K562 (cell line): ENCODE measurements at regions not wholly inside any gene's neighbourhood (a gene's known extent, or its start where the extent isn't known, plus 50 kb on each side); places are given as distances from the start of the nearest gene placed in this dataset.

ENCODE experiments used
- ATAC-seq: fragments of 200-7000 bp; cut with Tn5 transposase; 3 replicates; pipeline ENCODE4 v1.9.1; 2020; ENCODE audit warnings: moderate library complexity
- BruUV-seq: library from RNA; stranded (reverse); fragments of 400-500 nt; replicated peaks from 2 replicates; lab custom pipeline; 2021; lab: Mats Ljungman, UMichigan
- CTCF ChIA-PET: fragments of 300-600 bp; formaldehyde crosslinking; extraction: SDS; loops from one replicate; lab custom pipeline; 2021; ENCODE audit warnings: low intra/inter-chr PET ratio; lab: Yijun Ruan, JAX
- POLR2A ChIA-PET: fragments of 300-600, 350-650 bp; sonication (Branson Sonifier 250); formaldehyde crosslinking; extraction: SDS; loops from one replicate; lab custom pipeline; 2021; ENCODE audit warnings: antibody characterized with exemption, inconsistent platforms; lab: Yijun Ruan, JAX
- DNase-seq, 4 experiments: peaks; one replicate each; pipeline versions ENCODE4 v3.0.0 to v3.0.0-alpha.2; 2011 to 2018; ENCODE audit warnings: low spot score in 3 of 4, mixed read lengths in 3 of 4; ENCODE audit errors: extremely low read depth in 1 of 4
- FAIRE-seq: peaks from 2 replicates; lab custom pipeline; 2011; peaks lifted over from hg19 to GRCh38; lab: Jason Lieb, UNC
- H2AFZ ChIP-seq: 2 replicates; pipeline ENCODE4 v1.6.0; 2011; ENCODE audit warnings: low read depth, low read length, control low read depth, inconsistent platforms
- H3K27ac ChIP-seq: fragments of 200-600 bp; 3 replicates; pipeline ENCODE4 v1.8.0; 2011; ENCODE audit warnings: low read depth, mild to moderate bottlenecking, control low read depth, inconsistent platforms, low read length, moderate library complexity, mixed read lengths; ENCODE audit errors: extremely low read depth
- H3K27me3 ChIP-seq, 2 experiments: fragments of 300-600 bp in 1 of 2; 2 replicates in 1 of 2; 3 replicates in 1 of 2; pipeline versions ENCODE4 v1.6.0 to v1.8.0; 2011; ENCODE audit warnings: inconsistent platforms in 2 of 2, low read length in 2 of 2, mild to moderate bottlenecking in 1 of 2, mixed read lengths in 1 of 2, moderate library complexity in 1 of 2; ENCODE audit not compliant: control insufficient read depth in 2 of 2, insufficient read depth in 2 of 2
- H3K36me3 ChIP-seq: fragments of 300-600 bp; 3 replicates; pipeline ENCODE4 v1.8.0; 2011; ENCODE audit warnings: mild to moderate bottlenecking, low read length, inconsistent platforms; ENCODE audit not compliant: control insufficient read depth, insufficient read depth
- H3K4me1 ChIP-seq, 2 experiments: fragments of 200-600 bp in 1 of 2; replicated peaks in 1 of 2; 2 replicates in 1 of 2; 3 replicates in 1 of 2; pipeline versions ENCODE4 v1.5.1 to v1.8.0; 2011; ENCODE audit warnings: inconsistent platforms in 2 of 2, low read length in 2 of 2, mild to moderate bottlenecking in 1 of 2, mixed read lengths in 1 of 2, moderate library complexity in 1 of 2; ENCODE audit not compliant: control insufficient read depth in 2 of 2, insufficient read depth in 2 of 2
- H3K4me2 ChIP-seq: 2 replicates; pipeline ENCODE4 v1.6.1; 2011; ENCODE audit warnings: low read length, control low read depth, inconsistent platforms, mixed read lengths; ENCODE audit not compliant: insufficient read depth
- H3K4me3 ChIP-seq: fragments of 200-600 bp; sonication (generic), shearing (Covaris generic); 2 replicates; pipeline ENCODE4 v1.5.1; 2016; ENCODE audit warnings: control low read depth, inconsistent platforms
- H3K79me2 ChIP-seq: fragments of 200-600 bp; 3 replicates; pipeline ENCODE4 v1.8.0; 2011; ENCODE audit warnings: low read length, inconsistent platforms; ENCODE audit not compliant: control insufficient read depth, insufficient read depth
- H3K9ac ChIP-seq, 2 experiments: 2 replicates each; pipeline versions ENCODE4 v1.6.0 to v1.6.1; 2011; ENCODE audit warnings: low read depth in 2 of 2, low read length in 2 of 2, control low read depth in 1 of 2, inconsistent platforms in 1 of 2, mild to moderate bottlenecking in 1 of 2, mixed read lengths in 1 of 2; ENCODE audit not compliant: insufficient read depth in 1 of 2
- H3K9me1 ChIP-seq: one replicate; pipeline ENCODE4 v1.6.0; 2011; ENCODE audit warnings: inconsistent platforms, mild to moderate bottlenecking, low read length, moderate library complexity; ENCODE audit not compliant: control insufficient read depth, insufficient read depth
- H3K9me3 ChIP-seq: replicated peaks from 2 replicates; pipeline ENCODE4 v1.5.1; 2011; ENCODE audit warnings: low read depth, low read length, inconsistent platforms; ENCODE audit not compliant: control insufficient read depth, insufficient read depth
- H4K20me1 ChIP-seq: replicated peaks from 2 replicates; pipeline ENCODE4 v1.6.1; 2011; ENCODE audit warnings: low read length, inconsistent platforms, mixed read lengths; ENCODE audit not compliant: control insufficient read depth, insufficient read depth
- JUN ChIP-seq, 2 experiments: sonication (generic) in 1 of 2; formaldehyde crosslinking in 1 of 2; IDR thresholded peaks; 2 replicates each; pipeline versions ENCODE4 v1.6.1 to v1.8.0; 2012 to 2022; ENCODE audit warnings: borderline replicate concordance in 2 of 2, mild to moderate bottlenecking in 2 of 2, improper control_type of control experiment in 1 of 2, low read depth in 1 of 2, low read length in 1 of 2, missing genetic modification reagents in 1 of 2
- NFATC3 ChIP-seq: fragments of 450-650 bp; IDR thresholded peaks from 2 replicates; pipeline ENCODE4 v1.6.1; 2017; ENCODE audit warnings: mild to moderate bottlenecking
- POLR2AphosphoS2 ChIP-seq: IDR thresholded peaks from 2 replicates; pipeline ENCODE4 v1.6.1; 2012; ENCODE audit warnings: low read length, improper control_type of control experiment
- ZC3H8 ChIP-seq: fragments of 450-650 bp; IDR thresholded peaks from 2 replicates; pipeline ENCODE4 v1.6.1; 2017
- WGBS: fragments of 100-300 bp; shearing (Covaris generic); methylation state at CpG from one replicate; pipeline ENCODE4 v1.1.6; 2016; ENCODE audit warnings: low coverage, mixed read lengths; ENCODE audit not compliant: insufficient coverage; ENCODE audit errors: missing lambda C conversion rate; 5-methylcytosine and 5-hydroxymethylcytosine counted together
- in situ Hi-C: fragments of 300-500 bp; cut with MboI; formaldehyde crosslinking; loops from 4 replicates; pipeline ENCODE4 v1.15.0; 2018; ENCODE audit warnings: inconsistent platforms, mixed read lengths
- intact Hi-C: fragments of 100-400 bp; cut with micrococcal nuclease; formaldehyde crosslinking; loops from 2 replicates; pipeline ENCODE4 v1.14.2; 2022
- TF ChIP-seq, protein P1 (sequence below): sonication (generic); formaldehyde crosslinking; IDR thresholded peaks from 2 replicates; pipeline ENCODE4 v1.8.1; 2023; ENCODE audit warnings: mild to moderate bottlenecking, missing genetic modification reagents, moderate library complexity

DNA sequence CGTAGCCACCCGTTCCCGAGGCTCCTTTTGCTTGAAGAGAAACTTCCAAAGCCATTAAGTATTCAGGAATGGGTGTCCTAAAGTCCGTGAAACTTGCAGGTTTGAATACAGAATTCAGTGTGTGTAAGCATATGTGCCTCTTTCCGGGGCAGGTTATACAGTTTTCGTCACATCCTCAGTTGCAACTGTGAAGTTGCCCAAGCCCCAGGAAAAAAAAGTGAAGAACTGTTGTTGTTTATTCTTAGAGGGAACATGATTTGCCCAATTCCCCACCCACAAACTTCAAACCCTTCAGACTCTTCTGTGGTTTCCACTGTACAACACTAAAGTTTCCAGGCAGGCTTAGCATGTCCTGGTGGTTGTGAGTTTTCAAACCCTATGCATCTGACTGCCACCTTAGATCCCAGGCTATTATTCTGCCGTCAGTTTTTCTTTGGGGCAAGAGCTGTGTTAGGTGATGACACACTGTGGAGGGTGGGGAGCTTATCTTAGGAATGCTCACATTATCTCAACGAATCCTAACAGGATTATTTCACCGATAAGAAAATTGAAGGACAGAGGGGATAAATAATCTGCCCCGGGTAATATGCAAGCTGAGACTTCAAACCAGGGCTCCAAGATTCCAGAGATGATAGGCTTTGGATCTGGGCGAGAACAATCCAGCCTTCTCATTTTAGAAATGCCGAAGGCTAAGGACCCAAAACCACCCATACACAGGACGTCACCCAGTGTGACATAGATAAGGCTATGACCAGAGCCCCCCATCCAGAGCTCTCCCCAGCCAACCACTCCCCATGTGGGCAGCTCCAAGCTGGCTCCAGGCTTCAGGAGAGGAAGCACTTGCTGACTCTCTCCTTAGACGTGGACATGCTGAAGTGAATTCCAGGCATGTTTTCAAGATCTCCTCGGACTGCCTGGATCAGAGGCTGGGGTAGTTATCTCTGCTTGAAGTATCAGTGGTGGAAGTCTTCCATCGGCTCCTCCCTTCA lies 81.7 kb upstream of the AFDN start:
- FAIRE-seq (no peak), ATAC-seq (no peak), DNase-seq (no peak)
- BruUV-seq = no TSS peak
- CTCF ChIA-PET = no interaction called here
- intact Hi-C loops = no loop called here
- WGBS = 3% methylated on average over 16 of the region's 16 CpGs
- Histone ChIP-seq H3K4me3 (no peak overlapping the region), H3K9me3 (no peaks in the 10 kb centered on the region), H4K20me1 (no peaks in the 10 kb centered on the region), H3K9me1 (no peaks in the 10 kb centered on the region), H3K79me2 (no peaks in the 10 kb centered on the region), H3K4me1 (no peaks in the 10 kb centered on the region), H2AFZ (no peak overlapping the region), H3K4me2 (no peak overlapping the region), H3K9ac (no peak overlapping the region), H3K27ac (no peak overlapping the region), H3K36me3 (no peaks in the 10 kb centered on the region), H3K27me3 (peaks cover 60 to 61% of the 10 kb centered on the region in 2 experiments)
- no peak for TF ChIP-seq JUN (IDR thresholded peaks at IDR 0.05; ENCODE audit: borderline replicate concordance, low read depth, low read length)
- TF ChIP-seq JUN (CRISPR knock-in tag; IDR thresholded peaks at IDR 0.05; ENCODE audit: borderline replicate concordance) = no peak
- TF ChIP-seq ZC3H8 = no peak
- TF ChIP-seq, protein P1, sequence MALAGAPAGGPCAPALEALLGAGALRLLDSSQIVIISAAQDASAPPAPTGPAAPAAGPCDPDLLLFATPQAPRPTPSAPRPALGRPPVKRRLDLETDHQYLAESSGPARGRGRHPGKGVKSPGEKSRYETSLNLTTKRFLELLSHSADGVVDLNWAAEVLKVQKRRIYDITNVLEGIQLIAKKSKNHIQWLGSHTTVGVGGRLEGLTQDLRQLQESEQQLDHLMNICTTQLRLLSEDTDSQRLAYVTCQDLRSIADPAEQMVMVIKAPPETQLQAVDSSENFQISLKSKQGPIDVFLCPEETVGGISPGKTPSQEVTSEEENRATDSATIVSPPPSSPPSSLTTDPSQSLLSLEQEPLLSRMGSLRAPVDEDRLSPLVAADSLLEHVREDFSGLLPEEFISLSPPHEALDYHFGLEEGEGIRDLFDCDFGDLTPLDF (CRISPR knock-in tag) = no peak
- TF ChIP-seq POLR2AphosphoS2 = no peak
- no peak for TF ChIP-seq NFATC3
- POLR2A ChIA-PET = interaction anchor here (1.0 to 1.2 kb wide), 3 partner anchors 9 to 32 kb away, joined by 4 to 5 read pairs (median 4); no protein-coding TSS in a partner anchor
- in situ Hi-C loops = no loop called here
